AG04450 (cell line): ENCODE measurements at regions not wholly inside any gene's neighbourhood (a gene's known extent, or its start where the extent isn't known, plus 50 kb on each side); places are given as distances from the start of the nearest gene placed in this dataset.

Source experiments
- CTCF ChIA-PET: fragments of 300-600, 350-600 bp; formaldehyde crosslinking; extraction: SDS; loops from one replicate; lab custom pipeline; 2022; ENCODE audit warnings: antibody characterized with exemption, inconsistent platforms; lab: Charles Lee
- POLR2A ChIA-PET: fragments of 350-600 bp; formaldehyde crosslinking; extraction: SDS; loops from one replicate; lab custom pipeline; 2021; ENCODE audit warnings: antibody characterized with exemption, inconsistent platforms; lab: Yijun Ruan, JAX
- DNase-seq: peaks from one replicate; pipeline ENCODE4 v3.0.0-alpha.2; 2011; ENCODE audit warnings: low read depth, low spot score
- H3K27ac ChIP-seq: one replicate; pipeline ENCODE4 v1.5.1; 2012; ENCODE audit warnings: low read depth, low read length, control low read depth
- H3K27me3 ChIP-seq: one replicate; pipeline ENCODE4 v1.6.0; 2012; ENCODE audit warnings: low read length; ENCODE audit not compliant: control insufficient read depth, insufficient read depth
- H3K4me3 ChIP-seq: 2 replicates; pipeline ENCODE4 v1.5.1; 2011; ENCODE audit warnings: mild to moderate bottlenecking, low read depth, low read length, control low read depth
- H3K9me3 ChIP-seq: 2 replicates; pipeline ENCODE4 v1.5.1; 2012; ENCODE audit warnings: low read length; ENCODE audit not compliant: control insufficient read depth, insufficient read depth
- TF ChIP-seq, protein P1 (sequence below): IDR thresholded peaks from 2 replicates; pipeline ENCODE4 v1.5.1; 2011; ENCODE audit warnings: low read depth, low read length, control low read depth, inconsistent platforms

DNA sequence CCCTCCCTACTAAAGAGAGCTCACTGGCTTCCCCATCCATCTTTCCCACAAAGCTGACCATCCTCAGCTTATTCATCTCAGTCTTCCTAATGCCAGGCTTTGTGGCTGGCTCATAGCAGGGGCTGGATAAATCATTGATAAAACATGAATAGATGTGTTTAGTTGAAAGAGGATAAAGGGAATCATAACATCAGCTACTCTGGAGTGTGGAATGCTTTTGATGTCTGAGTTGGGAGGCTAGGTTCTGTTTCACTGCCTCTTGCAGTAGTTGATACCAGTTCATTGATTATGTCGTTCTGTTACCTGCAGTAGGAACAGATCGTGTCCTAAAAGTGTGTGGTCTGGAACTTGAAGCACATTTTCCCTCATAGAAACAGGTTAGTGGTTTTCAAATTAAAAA, 66.3 kb upstream of the HK2 start:
- Histone ChIP-seq H3K27me3 (no peaks in the 10 kb centered on the region), H3K9me3 (peaks cover 3% of the 10 kb centered on the region), H3K27ac (no peak overlapping the region), H3K4me3 (no peak overlapping the region)
- TF ChIP-seq, protein P1, sequence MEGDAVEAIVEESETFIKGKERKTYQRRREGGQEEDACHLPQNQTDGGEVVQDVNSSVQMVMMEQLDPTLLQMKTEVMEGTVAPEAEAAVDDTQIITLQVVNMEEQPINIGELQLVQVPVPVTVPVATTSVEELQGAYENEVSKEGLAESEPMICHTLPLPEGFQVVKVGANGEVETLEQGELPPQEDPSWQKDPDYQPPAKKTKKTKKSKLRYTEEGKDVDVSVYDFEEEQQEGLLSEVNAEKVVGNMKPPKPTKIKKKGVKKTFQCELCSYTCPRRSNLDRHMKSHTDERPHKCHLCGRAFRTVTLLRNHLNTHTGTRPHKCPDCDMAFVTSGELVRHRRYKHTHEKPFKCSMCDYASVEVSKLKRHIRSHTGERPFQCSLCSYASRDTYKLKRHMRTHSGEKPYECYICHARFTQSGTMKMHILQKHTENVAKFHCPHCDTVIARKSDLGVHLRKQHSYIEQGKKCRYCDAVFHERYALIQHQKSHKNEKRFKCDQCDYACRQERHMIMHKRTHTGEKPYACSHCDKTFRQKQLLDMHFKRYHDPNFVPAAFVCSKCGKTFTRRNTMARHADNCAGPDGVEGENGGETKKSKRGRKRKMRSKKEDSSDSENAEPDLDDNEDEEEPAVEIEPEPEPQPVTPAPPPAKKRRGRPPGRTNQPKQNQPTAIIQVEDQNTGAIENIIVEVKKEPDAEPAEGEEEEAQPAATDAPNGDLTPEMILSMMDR: no peak
- DNase-seq: no peak
- ChIA-PET CTCF (interaction anchor here (1.1 to 1.3 kb wide), 3 partner anchors 53 to 85 kb away, joined by 3 to 7 read pairs (median 3); no protein-coding TSS in a partner anchor), POLR2A (interaction anchor here (0.6 to 2.3 kb wide), 2 partner anchors 17 to 27 kb away, joined by 4 to 10 read pairs; no protein-coding TSS in a partner anchor)

DNA sequence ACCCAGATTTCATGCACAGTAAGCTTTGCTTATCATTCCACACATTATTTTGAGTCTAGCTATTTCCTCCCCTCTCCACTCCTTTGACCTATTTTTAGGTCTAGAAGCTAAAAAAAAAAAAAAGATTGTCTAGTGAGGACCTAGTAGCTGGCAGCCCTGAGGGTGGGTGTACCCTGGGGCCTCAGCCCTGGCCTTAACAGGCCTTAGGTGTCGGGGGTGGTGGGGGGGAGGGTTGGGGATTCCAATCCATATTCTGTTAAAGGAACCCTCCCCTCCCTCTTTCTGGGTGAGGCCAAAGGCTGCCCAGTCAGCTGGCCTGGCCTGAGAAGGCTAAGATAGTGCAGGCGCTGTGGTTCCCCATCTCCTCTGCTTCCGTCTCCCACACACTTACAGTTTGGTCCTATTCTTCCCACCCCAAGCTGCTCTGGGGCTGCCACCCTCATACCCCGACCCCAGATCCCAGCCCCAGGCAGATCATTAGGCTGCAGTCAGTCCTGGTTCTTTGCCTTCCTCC, 65.5 kb upstream of the HK2 start:
- Histone ChIP-seq H3K27me3 (no peaks in the 10 kb centered on the region), H3K4me3 (no peak overlapping the region), H3K9me3 (peaks cover 3% of the 10 kb centered on the region), H3K27ac (peak overlapping the region; percentile 11)
- no peak for DNase-seq
- ChIA-PET CTCF (interaction anchor here (1.1 to 1.3 kb wide), 3 partner anchors 54 to 84 kb away, joined by 3 to 7 read pairs (median 3); no protein-coding TSS in a partner anchor), POLR2A (interaction anchor here (0.5 to 2.3 kb wide), 5 partner anchors 16 to 76 kb away, joined by 3 to 10 read pairs (median 4); no protein-coding TSS in a partner anchor)
- TF ChIP-seq, protein P1: no peak

DNA sequence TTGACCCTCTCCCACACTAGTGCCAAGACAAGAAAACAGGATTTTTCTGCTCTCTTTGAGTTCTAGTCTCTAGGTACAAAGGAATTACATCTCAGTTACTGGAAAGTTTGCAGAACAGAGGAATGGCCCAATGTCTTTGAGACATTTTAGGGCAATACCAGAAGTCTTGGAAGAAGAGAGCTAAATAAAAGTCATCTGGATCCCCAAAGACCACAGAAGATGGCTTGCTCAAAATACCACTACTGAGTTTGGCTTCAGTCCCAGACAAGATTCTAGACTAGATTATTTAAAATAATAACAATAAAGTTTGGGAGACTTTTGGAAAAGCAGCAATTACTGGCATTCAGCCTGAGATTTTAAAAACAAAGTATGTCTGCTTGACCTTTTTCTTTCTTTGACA, 61.9 kb upstream of the HK2 start:
- Histone ChIP-seq H3K27ac (no peak overlapping the region), H3K27me3 (no peaks in the 10 kb centered on the region), H3K9me3 (no peaks in the 10 kb centered on the region), H3K4me3 (no peak overlapping the region)
- POLR2A ChIA-PET: no interaction called here
- TF ChIP-seq, protein P1: no peak
- CTCF ChIA-PET: no interaction called here
- DNase-seq: no peak

- no peak overlapping the region for H3K4me3 ChIP-seq
- ChIA-PET CTCF (interaction anchor here (0.9 kb wide), 1 partner anchor 99 kb away, joined by 3 read pairs; no protein-coding TSS in a partner anchor), POLR2A (no interaction called here)
- TF ChIP-seq, protein P1: no peak
- DNase-seq: no peak
- H3K27ac ChIP-seq: no peak overlapping the region
- peaks cover 3% of the 10 kb centered on the region for H3K27me3 ChIP-seq
- no peaks in the 10 kb centered on the region for H3K9me3 ChIP-seq
These were observed 56.6 kb upstream of the HK2 start for GRCh38 chr2:74777161-74777900.
